ENCODE measurements at regions not wholly inside any gene's neighbourhood (a gene's known extent, or its start where the extent isn't known, plus 50 kb on each side); places are given as distances from the start of the nearest gene placed in this dataset.

GRCh38 chr7:68311958-68312357 lies 1286.3 kb upstream of the AUTS2 start:
- no peak for TF ChIP-seq ATF3 (IDR thresholded peaks at IDR 0.05)
- TF ChIP-seq YY1 (IDR thresholded peaks at IDR 0.05) = no peak
- no peak for TF ChIP-seq REST (IDR thresholded peaks at IDR 0.05)
- TF ChIP-seq CTCF (IDR thresholded peaks at IDR 0.05; ENCODE audit: low read depth, low read length, missing input control) = no peak
